ENCODE measurements at regions not wholly inside any gene's neighbourhood (a gene's known extent, or its start where the extent isn't known, plus 50 kb on each side); places are given as distances from the start of the nearest gene placed in this dataset.

DNA sequence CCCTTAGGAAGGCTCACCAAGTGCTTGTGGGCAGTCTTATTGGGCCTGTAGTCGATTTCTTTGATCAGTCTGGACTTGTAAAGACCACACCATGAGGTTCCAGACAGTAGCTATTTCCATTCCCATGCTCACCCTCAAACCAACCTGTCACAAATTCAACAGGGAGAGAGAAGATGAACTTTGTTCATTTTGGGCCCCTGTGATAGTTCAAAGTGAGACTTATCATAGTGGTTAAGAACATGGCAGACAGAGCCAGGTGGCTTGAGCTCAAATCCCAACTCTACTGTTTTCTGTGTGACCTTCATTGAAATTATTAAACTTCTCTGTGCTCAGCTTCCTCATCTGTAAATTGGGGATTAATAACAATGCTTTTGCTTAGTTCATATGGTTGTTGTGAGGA, 53.9 kb upstream of the CTLA4 start:
- no peak for DNase-seq (ENCODE audit: low spot score)

DNA sequence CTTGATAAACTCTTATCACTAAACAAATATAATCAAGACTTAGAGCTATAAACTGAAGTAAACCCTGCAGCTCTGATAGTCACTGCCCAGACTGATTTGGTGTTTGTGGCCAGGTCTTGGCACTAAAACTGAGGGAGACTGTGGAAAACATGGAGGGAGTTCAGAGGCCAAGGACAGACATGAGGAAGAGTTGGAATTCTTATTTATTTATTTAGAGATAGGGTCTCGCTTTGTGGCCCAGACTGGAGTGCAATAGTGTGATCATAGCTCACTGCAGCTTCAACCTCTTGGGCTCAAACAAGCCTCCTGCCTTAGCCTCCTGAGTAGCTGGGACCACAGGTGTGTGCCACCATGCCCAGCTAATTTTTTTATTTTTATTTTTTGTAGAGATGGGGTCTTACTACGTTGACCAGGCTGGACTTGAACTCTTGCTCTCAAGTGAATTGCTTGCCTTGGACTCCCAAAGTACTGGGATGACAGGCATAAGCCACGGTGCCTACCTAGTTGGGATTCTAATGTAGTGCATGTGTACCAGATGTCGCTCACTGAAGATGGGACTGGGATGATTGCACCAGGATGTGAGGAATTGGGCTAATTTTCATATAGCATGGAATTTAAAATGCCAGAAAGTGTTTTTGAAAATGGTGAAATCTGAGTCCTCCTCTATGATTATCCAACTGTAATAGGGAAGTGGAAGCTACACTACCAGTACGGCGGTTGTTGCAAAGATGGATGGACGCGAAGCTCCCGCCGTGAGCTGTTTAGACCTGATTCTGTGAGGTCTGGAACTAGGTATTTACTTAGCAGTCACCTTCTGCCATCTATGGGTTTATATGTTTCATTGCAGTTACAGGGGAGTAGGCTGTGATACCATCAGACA, 52.7 kb upstream of the CTLA4 start:
- peak; percentile 85 for DNase-seq (ENCODE audit: low spot score)

DNA sequence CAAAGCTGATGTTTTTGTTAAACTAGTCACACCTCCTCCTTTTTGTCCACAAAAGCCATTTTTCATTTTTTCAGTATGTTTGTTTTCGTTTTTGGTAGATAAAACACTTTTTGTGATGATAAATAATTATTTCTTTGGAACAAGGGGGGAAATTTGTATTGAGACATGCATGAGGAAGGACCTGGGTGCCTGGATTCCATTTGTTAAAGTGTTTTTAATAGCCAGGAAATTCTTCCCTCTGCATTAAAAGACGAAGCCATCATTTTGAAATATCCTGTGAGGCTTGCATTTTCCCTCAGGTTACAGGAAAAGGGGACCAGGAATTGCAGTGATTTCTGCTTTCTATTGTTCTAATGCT, 52.1 kb upstream of the CTLA4 start:
- no peak for DNase-seq (ENCODE audit: low spot score)

DNA sequence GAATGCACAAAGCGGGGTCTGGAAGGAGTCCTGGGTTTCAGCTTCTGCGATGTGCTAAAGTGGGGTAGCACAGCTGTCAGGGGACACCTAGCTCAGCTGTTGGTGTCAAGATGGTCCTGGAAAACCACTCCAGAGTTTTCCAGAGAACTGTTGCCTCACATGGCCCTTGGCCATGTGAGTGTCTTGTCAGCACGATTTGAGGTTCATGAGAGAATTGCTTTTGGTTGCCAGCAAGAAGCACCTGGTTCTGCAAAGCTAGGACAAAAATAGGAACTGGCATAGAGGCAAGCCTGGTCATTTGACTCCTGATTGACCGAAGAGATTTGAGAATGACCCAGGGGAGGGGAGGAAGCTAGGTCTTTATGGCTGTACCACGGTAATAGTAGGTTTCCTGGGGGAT, 50.4 kb upstream of the CTLA4 start:
- no peak for DNase-seq (ENCODE audit: low spot score)

Measured in GM03348 (cell line).